ENCODE measurements at regions not wholly inside any gene's neighbourhood (a gene's known extent, or its start where the extent isn't known, plus 50 kb on each side); places are given as distances from the start of the nearest gene placed in this dataset.

DNA sequence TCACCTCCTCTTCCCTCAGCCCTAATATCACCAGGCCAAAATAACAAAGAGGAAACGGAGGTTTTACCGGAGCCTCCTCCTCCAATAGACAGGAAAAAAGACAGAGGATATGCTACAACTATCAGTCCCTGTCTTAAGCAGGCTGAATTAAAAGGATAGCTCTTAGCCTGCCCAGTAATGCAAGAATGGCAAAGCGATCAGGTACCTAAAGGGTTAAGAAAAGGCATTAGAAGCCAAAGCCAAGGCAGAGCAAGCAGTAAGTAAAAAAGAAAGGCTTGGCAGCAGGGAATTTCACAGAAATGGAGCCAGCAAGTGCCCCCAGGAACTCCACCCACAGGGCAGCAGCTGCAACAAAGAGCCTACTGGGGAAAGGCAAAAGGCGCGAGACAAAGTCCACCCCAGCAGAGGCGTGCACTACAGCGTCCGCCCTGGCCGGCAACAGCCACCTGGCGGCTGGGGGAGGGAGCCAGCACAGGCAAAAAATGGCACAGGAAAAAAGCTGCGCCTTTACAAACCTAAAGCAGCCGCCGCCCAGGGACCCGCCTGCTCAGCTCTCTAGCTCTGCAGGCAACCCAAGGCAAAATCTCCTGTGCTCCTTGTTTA, 220.6 kb upstream of the ZC4H2 start:
- TF ChIP-seq POLR2A (IDR thresholded peaks at IDR 0.05) (no peak), CTCF (IDR thresholded peaks at IDR 0.05) (peak in 6 of 7 experiments; percentile 6 to 46 (median 33))

Data from body of pancreas (tissue), 4 donors.